GM12878 (cell line): ENCODE measurements at regions not wholly inside any gene's neighbourhood (a gene's known extent, or its start where the extent isn't known, plus 50 kb on each side); places are given as distances from the start of the nearest gene placed in this dataset.

ENCODE experiments used
- ATAC-seq: fragments of 200-7000 bp; cut with Tn5 transposase; 3 replicates; pipeline ENCODE4 v1.9.1; 2020; ENCODE audit warnings: mild to moderate bottlenecking, moderate library complexity
- BruUV-seq: library from RNA; stranded (reverse); fragments of 400-500 nt; replicated peaks from 2 replicates; lab custom pipeline; 2021; lab: Mats Ljungman, UMichigan
- CTCF ChIA-PET: fragments of 300-600 bp; sonication (Branson Sonifier 250); formaldehyde crosslinking; extraction: SDS; loops from one replicate; lab custom pipeline; 2021; ENCODE audit warnings: inconsistent platforms; lab: Yijun Ruan, JAX
- POLR2A ChIA-PET: fragments of 350-600 bp; formaldehyde crosslinking; extraction: SDS; loops from one replicate; lab custom pipeline; 2021; ENCODE audit warnings: inconsistent platforms; lab: Charles Lee
- RAD21 ChIA-PET: fragments of 300-600 bp; sonication (Branson Sonifier 250); formaldehyde crosslinking; loops from one replicate; lab custom pipeline; 2023; ENCODE audit warnings: antibody characterized with exemption; ENCODE audit not compliant: unreplicated experiment; lab: Charles Lee
- SMC1A ChIA-PET: fragments of 300-600 bp; sonication (Branson Sonifier 250); formaldehyde crosslinking; loops from one replicate; lab custom pipeline; 2023; ENCODE audit not compliant: unreplicated experiment, uncharacterized antibody; lab: Charles Lee
- DNase-seq: peaks from one replicate; pipeline ENCODE4 v3.0.0-alpha.2; 2011; ENCODE audit warnings: low read depth, low spot score
- FAIRE-seq: peaks from 3 replicates; lab custom pipeline; 2011; peaks lifted over from hg19 to GRCh38; lab: Jason Lieb, UNC
- H2AFZ ChIP-seq: 2 replicates; pipeline ENCODE4 v1.6.0; 2011; ENCODE audit warnings: low read depth, low read length, control low read depth; ENCODE audit not compliant: control insufficient read depth
- H3K27ac ChIP-seq: 2 replicates; pipeline ENCODE4 v1.5.1; 2011; ENCODE audit warnings: control low read depth; ENCODE audit not compliant: control insufficient read depth, insufficient read depth
- H3K27me3 ChIP-seq, 2 experiments: replicated peaks in 1 of 2; 2 replicates each; pipeline versions ENCODE4 v1.6.0 to v1.6.1; 2011; ENCODE audit warnings: low read length in 1 of 2; ENCODE audit not compliant: control insufficient read depth in 2 of 2, insufficient read depth in 2 of 2
- H3K36me3 ChIP-seq, 2 experiments: 2 replicates each; pipeline ENCODE4 v1.5.1; 2011; ENCODE audit warnings: low read length in 1 of 2; ENCODE audit not compliant: control insufficient read depth in 2 of 2, insufficient read depth in 2 of 2
- H3K4me1 ChIP-seq: 2 replicates; pipeline ENCODE4 v1.6.1; 2011; ENCODE audit warnings: mild to moderate bottlenecking, low read length, moderate library complexity, mixed read lengths; ENCODE audit not compliant: control insufficient read depth, insufficient read depth
- H3K4me2 ChIP-seq: 2 replicates; pipeline ENCODE4 v1.6.0; 2011; ENCODE audit warnings: control low read depth; ENCODE audit not compliant: control insufficient read depth, insufficient read depth
- H3K4me3 ChIP-seq: fragments of 200-600 bp; sonication (generic); 2 replicates; pipeline ENCODE4 v1.5.1; 2016
- H3K79me2 ChIP-seq: 2 replicates; pipeline ENCODE4 v1.6.0; 2011; ENCODE audit warnings: low read length; ENCODE audit not compliant: control insufficient read depth, insufficient read depth
- H3K9ac ChIP-seq: 2 replicates; pipeline ENCODE4 v1.8.0; 2011; ENCODE audit warnings: low read length, control low read depth, mixed read lengths; ENCODE audit not compliant: control insufficient read depth, insufficient read depth
- H3K9me3 ChIP-seq: replicated peaks from 3 replicates; pipeline ENCODE4 v1.5.1; 2011; ENCODE audit warnings: mild to moderate bottlenecking, low read length; ENCODE audit not compliant: control insufficient read depth, insufficient read depth
- H4K20me1 ChIP-seq: 2 replicates; pipeline ENCODE4 v1.6.0; 2011; ENCODE audit not compliant: control insufficient read depth, insufficient read depth
- CTCF ChIP-seq, 3 experiments: IDR thresholded peaks in 2 of 3; conservative IDR thresholded peaks in 1 of 3; 2 replicates each; pipeline ENCODE4 v1.5.1; 2011; ENCODE audit warnings: low read depth in 3 of 3, low read length in 3 of 3, mild to moderate bottlenecking in 3 of 3, control low read depth in 2 of 3, moderate library complexity in 2 of 3, inconsistent platforms in 1 of 3, mixed read lengths in 1 of 3; ENCODE audit not compliant: control insufficient read depth in 2 of 3, insufficient read depth in 1 of 3; ENCODE audit errors: extremely low read depth in 1 of 3
- SMC3 ChIP-seq: IDR thresholded peaks from 2 replicates; pipeline ENCODE4 v1.6.1; 2011; ENCODE audit warnings: low read length, improper control_type of control experiment, borderline replicate concordance
- WGBS: methylation state at CpG from one replicate; pipeline ENCODE4 v1.1.6; 2016; ENCODE audit warnings: low lambda C conversion rate; ENCODE audit not compliant: insufficient replicate concordance, insufficient coverage; ENCODE audit errors: missing lambda C conversion rate; 5-methylcytosine and 5-hydroxymethylcytosine counted together
- in situ Hi-C: fragments of 300-500 bp; cut with MboI; formaldehyde crosslinking; loops from 9 replicates; pipeline ENCODE4 v1.14.3; 2018; ENCODE audit warnings: mixed read lengths
- intact Hi-C: fragments of 100-400 bp; cut with micrococcal nuclease; formaldehyde crosslinking; loops from one replicate; pipeline ENCODE4 v1.14.2; 2022; ENCODE audit not compliant: unreplicated experiment
- TF ChIP-seq, protein P1 (sequence below): IDR thresholded peaks from 2 replicates; pipeline ENCODE4 v1.6.1; 2011; ENCODE audit warnings: borderline replicate concordance, low read depth, mild to moderate bottlenecking, moderate library complexity, low read length; ENCODE audit not compliant: insufficient read depth, poor library complexity, severe bottlenecking

- TF ChIP-seq, protein P1, sequence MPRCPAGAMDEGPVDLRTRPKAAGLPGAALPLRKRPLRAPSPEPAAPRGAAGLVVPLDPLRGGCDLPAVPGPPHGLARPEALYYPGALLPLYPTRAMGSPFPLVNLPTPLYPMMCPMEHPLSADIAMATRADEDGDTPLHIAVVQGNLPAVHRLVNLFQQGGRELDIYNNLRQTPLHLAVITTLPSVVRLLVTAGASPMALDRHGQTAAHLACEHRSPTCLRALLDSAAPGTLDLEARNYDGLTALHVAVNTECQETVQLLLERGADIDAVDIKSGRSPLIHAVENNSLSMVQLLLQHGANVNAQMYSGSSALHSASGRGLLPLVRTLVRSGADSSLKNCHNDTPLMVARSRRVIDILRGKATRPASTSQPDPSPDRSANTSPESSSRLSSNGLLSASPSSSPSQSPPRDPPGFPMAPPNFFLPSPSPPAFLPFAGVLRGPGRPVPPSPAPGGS = no peak
These were observed 540.5 kb downstream of the BTBD3 start (continued) for GRCh38 chr20:12458241-12458640.

DNA sequence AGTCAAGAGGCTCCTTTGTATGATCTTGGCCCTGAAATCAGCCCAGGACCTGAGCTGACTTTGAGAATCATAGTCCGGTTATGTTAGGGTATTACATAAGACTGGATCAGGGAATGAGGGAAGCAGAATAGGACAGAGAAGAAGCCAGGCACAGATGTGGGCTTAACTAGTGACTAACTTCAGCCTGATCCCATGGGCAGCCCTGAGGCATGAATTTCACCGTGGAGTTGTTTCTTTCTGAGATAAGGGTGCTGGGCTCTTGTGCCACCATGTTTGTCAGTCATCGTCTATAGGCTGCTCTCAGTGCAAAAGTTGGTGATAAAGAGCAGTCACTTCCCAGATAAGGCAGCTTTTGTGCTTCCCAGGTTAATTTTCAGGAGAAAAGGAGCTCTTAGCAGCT is 544.7 kb upstream of the SPTLC3 start:
- H3K9ac ChIP-seq = no peak overlapping the region
- no peak for FAIRE-seq
- H3K79me2 ChIP-seq = no peaks in the 10 kb centered on the region
- CTCF ChIA-PET = interaction anchor here (1.1 kb wide), 1 partner anchor 9 kb away, joined by 5 read pairs; no protein-coding TSS in a partner anchor
- H2AFZ ChIP-seq = no peak overlapping the region
- no peaks in the 10 kb centered on the region for H4K20me1 ChIP-seq
- no peak for DNase-seq
- no peak for ATAC-seq
- no peak overlapping the region for H3K4me2 ChIP-seq
- in situ Hi-C loops = no loop called here
- 33% methylated on average over 3 of the region's 3 CpGs for WGBS
- POLR2A ChIA-PET = no interaction called here
- H3K27me3 ChIP-seq = no peaks in the 10 kb centered on the region
- no peaks in the 10 kb centered on the region for H3K4me1 ChIP-seq
- no peak overlapping the region for H3K27ac ChIP-seq
- H3K36me3 ChIP-seq = no peaks in the 10 kb centered on the region
- RAD21 ChIA-PET = no interaction called here
- H3K4me3 ChIP-seq = no peak overlapping the region
- no peaks in the 10 kb centered on the region for H3K9me3 ChIP-seq
- intact Hi-C loops = no loop called here
- no TSS peak for BruUV-seq
- SMC1A ChIA-PET = no interaction called here
- TF ChIP-seq CTCF (IDR thresholded peaks at IDR 0.05 in 2 of 3, conservative IDR thresholded peaks at IDR 0.05 in 1 of 3; ENCODE audit: control insufficient read depth in 2 of 3, extremely low read depth in 1 of 3, insufficient read depth in 1 of 3, low read depth in 3 of 3, low read length in 3 of 3) (no peak), SMC3 (no peak)
